ENCODE measurements at regions not wholly inside any gene's neighbourhood (a gene's known extent, or its start where the extent isn't known, plus 50 kb on each side); places are given as distances from the start of the nearest gene placed in this dataset.

GRCh38 chr1:87508247-87508787 lies 179.6 kb downstream of the LMO4 start:
- DNase-seq (ENCODE audit: low read depth in 2 of 2) = no peak

- DNase-seq (ENCODE audit: low read depth in 2 of 2) = no peak
Observed at GRCh38 chr1:87510540-87510939, 181.9 kb downstream of the LMO4 start.

- no peak for DNase-seq (ENCODE audit: low read depth in 2 of 2)
Observed at GRCh38 chr1:87511449-87511848, 182.8 kb downstream of the LMO4 start.

- DNase-seq (ENCODE audit: low read depth in 2 of 2) = no peak
Observed at GRCh38 chr1:87512431-87512830, 183.8 kb downstream of the LMO4 start.

GRCh38 chr1:87513255-87513654 lies 184.6 kb downstream of the LMO4 start:
- DNase-seq (ENCODE audit: low read depth in 2 of 2) = no peak

GRCh38 chr1:87513966-87514660 lies 185.4 kb downstream of the LMO4 start:
- DNase-seq (ENCODE audit: low read depth in 2 of 2) = no peak

- no peak for DNase-seq (ENCODE audit: low read depth in 2 of 2)
Observed at GRCh38 chr1:87515781-87516180, 187.1 kb downstream of the LMO4 start.

- DNase-seq (ENCODE audit: low read depth in 2 of 2) = no peak
Observed at GRCh38 chr1:87518794-87519193, 190.1 kb downstream of the LMO4 start.

- no peak for DNase-seq (ENCODE audit: low read depth in 2 of 2)
Observed at GRCh38 chr1:87521452-87521851, 192.8 kb downstream of the LMO4 start.

- no peak for DNase-seq (ENCODE audit: low read depth in 2 of 2)
Observed at GRCh38 chr1:87523466-87523865, 194.8 kb downstream of the LMO4 start.

- no peak for DNase-seq (ENCODE audit: low read depth in 2 of 2)
Observed at GRCh38 chr1:87524021-87524754, 195.5 kb downstream of the LMO4 start.

GRCh38 chr1:87528754-87529517 lies 200.3 kb downstream of the LMO4 start:
- DNase-seq (ENCODE audit: low read depth in 2 of 2) = no peak

- no peak for DNase-seq (ENCODE audit: low read depth in 2 of 2)
Observed at GRCh38 chr1:87530042-87530807, 201.5 kb downstream of the LMO4 start.

GRCh38 chr1:87535551-87535950 lies 206.9 kb downstream of the LMO4 start:
- no peak for DNase-seq (ENCODE audit: low read depth in 2 of 2)

- no peak for DNase-seq (ENCODE audit: low read depth in 2 of 2)
Observed at GRCh38 chr1:87539147-87539546, 210.5 kb downstream of the LMO4 start.

GRCh38 chr1:87542697-87543096 lies 214.0 kb downstream of the LMO4 start:
- no peak for DNase-seq (ENCODE audit: low read depth in 2 of 2)

- no peak for DNase-seq (ENCODE audit: low read depth in 2 of 2)
Observed at GRCh38 chr1:87549738-87550137, 221.1 kb downstream of the LMO4 start.

- no peak for DNase-seq (ENCODE audit: low read depth in 2 of 2)
Observed at GRCh38 chr1:87553511-87553910, 224.8 kb downstream of the LMO4 start.

- DNase-seq (ENCODE audit: low read depth in 2 of 2) = no peak
Observed at GRCh38 chr1:87555366-87555765, 226.7 kb downstream of the LMO4 start.

GRCh38 chr1:87556326-87556725 lies 227.6 kb downstream of the LMO4 start:
- DNase-seq (ENCODE audit: low read depth in 2 of 2) = no peak

GRCh38 chr1:87558921-87559320 lies 230.2 kb downstream of the LMO4 start:
- DNase-seq (ENCODE audit: low read depth in 2 of 2) = no peak

- DNase-seq (ENCODE audit: low read depth in 2 of 2) = no peak
Observed at GRCh38 chr1:87560137-87560536, 231.5 kb downstream of the LMO4 start.

All from stimulated activated CD4-positive, alpha-beta T cell treated with anti-CD3 and anti-CD28 coated beads, Interleukin-1b, Interleukin-23, amount 100 ng/mL, for 1 hour (primary cell).